ENCODE measurements at regions not wholly inside any gene's neighbourhood (a gene's known extent, or its start where the extent isn't known, plus 50 kb on each side); places are given as distances from the start of the nearest gene placed in this dataset.

DNA sequence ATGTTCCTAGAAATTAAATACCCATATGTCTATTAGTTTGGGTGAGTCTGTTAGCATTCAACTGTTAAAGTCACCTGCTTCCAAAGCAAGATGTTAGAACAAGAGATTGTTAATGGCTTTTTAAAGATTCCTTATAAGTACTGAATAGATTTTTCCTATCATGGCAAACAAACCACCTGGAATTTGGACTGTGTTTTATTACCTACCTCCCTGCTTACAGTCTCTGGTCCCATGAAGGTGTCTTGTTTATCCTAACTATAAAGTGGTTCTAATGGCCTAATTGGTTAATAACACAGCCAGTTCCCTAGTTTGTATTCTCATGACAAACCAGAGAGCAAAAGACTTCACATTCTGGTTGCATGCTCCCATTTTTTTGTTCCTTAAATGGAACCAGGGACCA, 149.5 kb downstream of the PPP1R2C start:
- CTCF ChIA-PET, result no interaction called here
- POLR2A ChIA-PET, result no interaction called here
- Mint-ChIP-seq H3K9me3 (no peaks in the 10 kb centered on the region), H3K4me1 (no peaks in the 10 kb centered on the region), H3K36me3 (ENCODE audit: low read depth) (no peaks in the 10 kb centered on the region), H3K27ac (no peak overlapping the region), H3K4me3 (no peak overlapping the region), H3K27me3 (no peaks in the 10 kb centered on the region)
- intact Hi-C loops (cut with micrococcal nuclease), result no loop called here
- DNase-seq (no peak), ATAC-seq (ENCODE audit: low read depth) (no peak)
- TF ChIP-seq, protein P1, sequence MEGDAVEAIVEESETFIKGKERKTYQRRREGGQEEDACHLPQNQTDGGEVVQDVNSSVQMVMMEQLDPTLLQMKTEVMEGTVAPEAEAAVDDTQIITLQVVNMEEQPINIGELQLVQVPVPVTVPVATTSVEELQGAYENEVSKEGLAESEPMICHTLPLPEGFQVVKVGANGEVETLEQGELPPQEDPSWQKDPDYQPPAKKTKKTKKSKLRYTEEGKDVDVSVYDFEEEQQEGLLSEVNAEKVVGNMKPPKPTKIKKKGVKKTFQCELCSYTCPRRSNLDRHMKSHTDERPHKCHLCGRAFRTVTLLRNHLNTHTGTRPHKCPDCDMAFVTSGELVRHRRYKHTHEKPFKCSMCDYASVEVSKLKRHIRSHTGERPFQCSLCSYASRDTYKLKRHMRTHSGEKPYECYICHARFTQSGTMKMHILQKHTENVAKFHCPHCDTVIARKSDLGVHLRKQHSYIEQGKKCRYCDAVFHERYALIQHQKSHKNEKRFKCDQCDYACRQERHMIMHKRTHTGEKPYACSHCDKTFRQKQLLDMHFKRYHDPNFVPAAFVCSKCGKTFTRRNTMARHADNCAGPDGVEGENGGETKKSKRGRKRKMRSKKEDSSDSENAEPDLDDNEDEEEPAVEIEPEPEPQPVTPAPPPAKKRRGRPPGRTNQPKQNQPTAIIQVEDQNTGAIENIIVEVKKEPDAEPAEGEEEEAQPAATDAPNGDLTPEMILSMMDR (IDR thresholded peaks at IDR 0.05), result no peak

GRCh38 chrX:42627891-42628290, 150.1 kb downstream of the PPP1R2C start:
- ChIA-PET POLR2A (no interaction called here), CTCF (no interaction called here)
- Mint-ChIP-seq H3K4me1 (no peaks in the 10 kb centered on the region), H3K27me3 (no peaks in the 10 kb centered on the region), H3K27ac (no peak overlapping the region), H3K4me3 (no peak overlapping the region), H3K36me3 (ENCODE audit: low read depth) (no peaks in the 10 kb centered on the region), H3K9me3 (no peaks in the 10 kb centered on the region)
- no peak for DNase-seq
- ATAC-seq (ENCODE audit: low read depth), result no peak
- intact Hi-C loops (cut with micrococcal nuclease), result no loop called here
- TF ChIP-seq, protein P1 (IDR thresholded peaks at IDR 0.05), result no peak

GRCh38 chrX:42624524-42624923, 153.4 kb downstream of the PPP1R2C start:
- Mint-ChIP-seq H3K27ac (no peak overlapping the region), H3K4me3 (no peak overlapping the region), H3K36me3 (ENCODE audit: low read depth) (no peaks in the 10 kb centered on the region), H3K9me3 (no peaks in the 10 kb centered on the region), H3K4me1 (no peaks in the 10 kb centered on the region), H3K27me3 (no peaks in the 10 kb centered on the region)
- intact Hi-C loops (cut with micrococcal nuclease), result no loop called here
- ChIA-PET CTCF (no interaction called here), POLR2A (no interaction called here)
- TF ChIP-seq, protein P1 (IDR thresholded peaks at IDR 0.05), result no peak
- DNase-seq (no peak), ATAC-seq (ENCODE audit: low read depth) (no peak)

DNA sequence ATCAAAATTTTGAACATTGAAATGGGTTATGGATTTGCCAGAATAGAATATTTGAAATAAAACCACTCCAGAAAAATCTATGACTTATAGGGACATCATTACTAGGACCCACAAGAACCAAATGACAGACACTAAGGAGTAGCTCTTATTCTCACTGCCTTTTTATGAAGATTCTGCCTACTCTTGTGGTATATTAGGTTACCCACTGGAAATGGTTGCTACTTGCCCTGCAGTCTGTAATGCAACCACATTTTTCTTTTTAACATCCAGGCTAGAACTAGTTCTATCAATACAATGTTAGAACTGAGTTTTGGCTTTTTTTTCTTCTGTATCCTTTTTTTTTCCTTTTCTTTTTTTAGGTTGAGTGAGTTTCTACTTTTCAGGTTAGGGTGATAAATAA, 158.9 kb downstream of the PPP1R2C start:
- H3K4me1 Mint-ChIP-seq, result peaks cover 22% of the 10 kb centered on the region
- POLR2A ChIA-PET, result no interaction called here
- no peak for DNase-seq
- H3K36me3 Mint-ChIP-seq (ENCODE audit: low read depth), result no peaks in the 10 kb centered on the region
- intact Hi-C loops (cut with micrococcal nuclease), result no loop called here
- TF ChIP-seq, protein P1 (IDR thresholded peaks at IDR 0.05), result no peak
- H3K27me3 Mint-ChIP-seq, result no peaks in the 10 kb centered on the region
- CTCF ChIA-PET, result no interaction called here
- ATAC-seq (ENCODE audit: low read depth), result no peak
- H3K4me3 Mint-ChIP-seq, result no peak overlapping the region
- H3K27ac Mint-ChIP-seq, result no peak overlapping the region
- no peaks in the 10 kb centered on the region for H3K9me3 Mint-ChIP-seq

GRCh38 chrX:42616981-42617380, 161.0 kb downstream of the PPP1R2C start:
- Mint-ChIP-seq H3K9me3 (no peaks in the 10 kb centered on the region), H3K27me3 (no peaks in the 10 kb centered on the region), H3K4me1 (peaks cover 22% of the 10 kb centered on the region), H3K4me3 (no peak overlapping the region), H3K27ac (no peak overlapping the region), H3K36me3 (ENCODE audit: low read depth) (no peaks in the 10 kb centered on the region)
- ChIA-PET POLR2A (no interaction called here), CTCF (no interaction called here)
- no peak for ATAC-seq (ENCODE audit: low read depth)
- intact Hi-C loops (cut with micrococcal nuclease), result no loop called here
- TF ChIP-seq, protein P1 (IDR thresholded peaks at IDR 0.05), result no peak
- DNase-seq, result no peak
